Epithelial cell of prostate (primary cell): ENCODE measurements at regions not wholly inside any gene's neighbourhood (a gene's known extent, or its start where the extent isn't known, plus 50 kb on each side); places are given as distances from the start of the nearest gene placed in this dataset.
"Not testable (repeated sequence)": the region's sequence is repeated elsewhere in the genome, so short reads cannot be mapped to it uniquely, and the experiment has no call there.

ENCODE experiments used
- DNase-seq: peaks from one replicate; pipeline ENCODE4 v3.0.0-alpha.2; 2011; ENCODE audit warnings: low read depth, low spot score
- H3K27ac ChIP-seq: fragments of 450-650 bp; 2 replicates; pipeline ENCODE4 v1.5.1; 2017; ENCODE audit warnings: mild to moderate bottlenecking

DNA sequence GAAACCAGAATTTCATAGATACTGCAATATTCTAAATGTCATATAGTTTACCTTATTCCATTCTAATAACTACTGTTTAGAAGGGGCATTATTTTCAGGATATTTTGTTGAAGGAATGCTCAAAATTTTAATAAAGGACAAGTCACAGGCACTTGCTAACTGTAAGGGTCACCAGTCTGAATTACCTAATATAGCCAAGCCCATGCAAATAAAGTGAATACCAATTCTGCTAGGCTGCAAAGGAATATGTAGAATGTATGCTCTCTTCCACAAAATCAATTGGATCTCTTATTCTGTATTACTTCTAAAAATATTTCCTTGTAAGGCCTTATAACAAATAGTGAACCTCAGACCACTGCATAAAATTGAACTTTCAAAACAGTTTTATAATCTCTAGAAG is 52.3 kb upstream of the FAT4 start:
- H3K27ac ChIP-seq: no peak overlapping the region
- no peak for DNase-seq

DNA sequence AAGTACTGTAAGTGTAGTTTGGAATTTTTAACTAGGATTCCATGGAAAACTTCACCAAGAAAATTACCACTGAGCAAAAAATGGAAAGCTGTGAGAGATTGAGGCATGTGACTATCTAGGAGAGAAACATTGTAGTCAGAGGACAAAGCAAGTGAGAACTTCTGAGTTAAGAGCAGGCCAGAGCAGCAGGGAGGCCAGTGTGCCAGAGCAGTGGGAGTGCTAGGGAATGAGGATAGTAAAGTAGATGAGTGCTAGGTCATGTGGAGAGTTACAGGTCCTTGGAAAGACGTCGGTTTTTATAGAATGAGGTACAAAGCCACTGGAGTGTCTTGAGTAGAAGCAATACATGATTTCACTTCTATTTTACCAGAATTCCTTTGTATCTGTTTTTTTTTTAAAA is 52.7 kb upstream of the FAT4 start:
- no peak for DNase-seq

DNA sequence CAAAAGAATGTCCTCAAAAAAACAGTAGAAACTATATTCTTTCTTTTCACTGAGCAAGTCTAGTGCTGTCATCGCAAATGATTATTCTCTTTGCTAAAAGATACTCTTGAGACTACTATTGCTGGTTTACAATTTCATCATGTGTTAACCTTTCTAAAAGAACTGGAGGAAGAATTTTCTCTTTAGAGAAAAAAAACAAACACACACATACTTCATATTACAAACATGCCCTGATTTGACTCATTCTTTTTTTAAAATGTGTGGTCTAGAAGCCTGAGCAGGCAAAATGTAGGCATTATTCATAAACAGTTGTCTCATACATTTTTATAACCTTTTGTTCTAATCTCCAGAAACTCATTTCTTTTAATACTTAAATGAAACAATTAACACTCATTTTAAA is 60.6 kb upstream of the FAT4 start:
- DNase-seq: no peak
- H3K27ac ChIP-seq: peak overlapping the region; percentile 3

More for the DNA sequence above, 52.7 kb upstream of the FAT4 start:
- H3K27ac ChIP-seq: no peak overlapping the region

DNA sequence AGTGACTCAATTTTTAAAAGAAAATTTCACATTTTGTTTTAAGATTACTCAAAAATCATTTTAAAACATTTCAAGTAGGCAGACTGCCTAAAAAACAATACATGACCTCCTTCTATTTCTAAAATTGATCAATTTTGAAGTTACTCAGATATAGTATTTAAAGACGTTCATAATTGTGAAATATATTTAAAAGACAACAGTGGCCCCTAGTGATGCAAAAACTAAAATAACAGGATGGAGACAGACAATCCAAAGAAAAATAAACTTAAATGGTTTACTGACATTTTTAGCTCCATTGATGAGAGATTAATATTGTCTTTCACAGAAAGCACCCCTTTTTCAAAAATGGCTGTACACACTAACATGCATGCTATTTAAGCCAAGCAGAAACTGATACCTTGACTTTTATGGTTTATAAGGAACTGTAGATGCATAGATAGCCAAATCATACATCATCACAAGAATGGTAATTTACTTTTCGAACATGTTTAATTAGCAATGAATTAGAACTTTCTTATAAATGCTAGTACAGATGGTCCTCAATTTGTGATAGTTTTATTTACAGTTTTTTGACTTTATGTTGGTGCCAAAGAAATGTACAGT is 69.8 kb upstream of the FAT4 start:
- no peak for DNase-seq
- H3K27ac ChIP-seq: no peak overlapping the region

DNA sequence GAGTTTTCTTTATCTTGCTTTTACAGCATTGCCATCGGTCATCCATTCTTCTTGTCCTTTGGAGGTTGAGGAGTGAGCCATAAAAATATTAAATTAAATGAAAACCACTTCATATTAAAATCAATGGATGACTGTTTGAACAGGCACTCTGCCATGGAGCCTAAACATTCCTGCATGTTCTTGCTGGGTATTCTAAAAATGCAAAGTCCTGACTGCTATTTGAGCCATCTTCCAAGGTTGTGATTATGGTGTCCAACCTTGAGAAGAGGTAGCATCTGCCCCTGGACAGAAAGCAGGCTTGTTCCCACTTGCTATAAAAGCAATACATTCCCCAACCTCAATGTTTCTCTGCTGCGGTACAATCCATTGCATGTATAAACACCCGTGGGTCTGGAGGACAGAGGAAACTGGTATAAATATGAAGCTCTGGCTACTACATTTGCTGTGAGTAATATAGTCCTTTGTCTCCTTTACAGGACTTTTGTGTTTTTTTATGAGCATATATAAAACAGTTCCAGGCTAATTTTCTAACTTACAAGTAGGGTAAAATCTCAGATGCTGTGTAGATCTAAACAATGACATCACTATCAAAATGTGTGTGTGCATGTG is 70.9 kb upstream of the FAT4 start:
- DNase-seq: no peak
- H3K27ac ChIP-seq: peak overlapping the region; percentile 7

DNA sequence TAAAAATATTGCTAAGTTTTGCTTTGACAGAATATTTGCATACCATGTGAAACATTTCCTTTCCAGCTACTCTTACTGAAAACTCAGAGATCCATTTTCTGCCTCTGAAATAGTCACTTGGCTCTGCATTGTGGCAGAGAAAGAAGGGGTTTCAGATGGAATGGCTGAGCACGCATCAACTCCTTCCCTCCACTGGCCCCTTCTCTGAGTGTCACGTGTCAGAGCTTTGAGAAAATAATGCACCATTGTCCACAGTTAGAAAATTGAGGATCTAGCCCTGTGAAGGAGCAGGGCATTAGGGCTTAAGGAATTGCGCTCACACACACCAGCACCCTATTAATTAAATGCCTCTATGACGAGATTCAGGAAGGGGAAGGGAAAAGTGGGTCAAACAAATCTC is 78.8 kb upstream of the FAT4 start:
- no peak overlapping the region for H3K27ac ChIP-seq
- DNase-seq: no peak

DNA sequence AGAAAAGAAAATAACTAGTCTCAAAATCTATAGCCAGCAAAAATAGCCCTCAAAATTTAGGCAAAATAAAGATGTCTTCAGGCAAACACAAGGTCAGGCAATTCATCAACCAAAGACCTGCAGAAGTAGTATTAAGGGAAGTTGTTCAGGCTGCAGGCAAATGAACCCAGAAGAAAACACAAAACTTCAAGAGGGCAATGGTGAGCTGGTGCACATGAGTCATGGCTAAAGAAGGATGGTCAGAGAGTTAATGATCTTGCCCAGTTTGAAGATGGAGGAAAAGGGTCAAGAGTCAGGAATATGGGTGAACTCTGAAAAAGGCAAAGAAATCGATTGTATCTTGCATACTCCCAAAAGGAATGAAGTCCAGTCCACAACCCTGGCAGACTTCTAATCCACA is 83.1 kb upstream of the FAT4 start:
- no peak for DNase-seq
- no peak overlapping the region for H3K27ac ChIP-seq

DNA sequence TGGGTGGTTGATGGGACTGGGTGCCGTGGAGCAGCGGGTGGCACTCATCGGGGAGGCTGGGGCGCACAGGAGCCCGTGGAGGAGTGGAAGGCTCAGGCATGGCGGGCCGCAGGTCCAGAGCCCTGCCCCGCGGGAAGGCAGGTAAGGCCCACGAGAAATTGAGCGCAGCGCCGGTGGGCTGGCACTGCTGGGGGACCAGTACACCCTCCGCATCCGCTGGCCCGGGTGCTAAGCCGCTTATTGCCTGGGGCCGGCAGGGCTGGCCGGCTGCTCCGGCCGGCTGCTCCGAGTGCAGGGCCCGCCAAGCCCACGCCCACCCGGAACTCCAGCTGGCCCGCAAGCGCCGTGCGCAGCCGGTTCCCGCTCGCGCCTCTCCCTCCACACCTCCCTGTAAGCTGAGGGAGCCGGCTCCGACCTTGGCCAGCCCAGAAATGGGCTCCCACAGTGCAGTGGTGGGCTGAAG is 85.1 kb upstream of the FAT4 start:
- H3K27ac ChIP-seq: no peak overlapping the region
- no peak for DNase-seq

DNA sequence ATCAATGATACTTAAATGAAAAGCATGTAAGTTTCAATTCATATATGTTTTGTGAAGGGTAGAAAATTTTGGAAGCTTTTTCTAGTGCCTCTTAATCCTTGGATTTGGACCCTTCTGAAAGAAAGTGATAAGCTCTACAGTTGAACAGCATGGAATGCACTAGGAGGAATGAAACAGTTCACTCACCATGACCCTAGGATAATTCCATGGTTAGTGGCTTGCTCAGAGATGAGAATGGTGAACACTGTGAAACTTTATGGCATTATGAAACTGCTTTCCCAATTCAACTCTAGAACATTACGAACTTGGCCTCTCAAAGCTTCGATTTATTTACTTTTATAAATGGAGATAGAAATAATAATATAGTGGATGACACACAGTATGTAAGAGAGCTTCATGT is 88.9 kb upstream of the FAT4 start:
- no peak overlapping the region for H3K27ac ChIP-seq
- no peak for DNase-seq

DNA sequence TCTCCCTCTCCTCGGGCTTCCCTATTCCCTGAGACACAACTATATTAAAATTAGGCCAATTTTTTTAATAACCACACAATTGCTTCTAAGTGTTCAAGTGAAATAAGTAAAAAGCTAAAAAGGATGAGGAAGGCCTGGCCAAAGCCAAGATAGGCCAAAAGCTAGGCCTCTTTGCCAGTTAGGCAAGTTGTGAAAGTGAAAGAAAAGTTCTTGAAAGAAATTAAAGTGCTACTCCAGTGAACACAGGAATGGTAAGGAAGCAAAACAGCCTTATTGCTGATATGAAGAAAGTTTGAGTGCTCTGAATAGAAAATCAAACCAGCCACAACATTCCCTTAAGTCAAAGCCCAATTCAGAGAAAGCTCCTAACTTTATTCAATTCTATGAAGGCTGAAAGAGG is 114.2 kb upstream of the FAT4 start:
- no peak overlapping the region for H3K27ac ChIP-seq
- no peak for DNase-seq

DNA sequence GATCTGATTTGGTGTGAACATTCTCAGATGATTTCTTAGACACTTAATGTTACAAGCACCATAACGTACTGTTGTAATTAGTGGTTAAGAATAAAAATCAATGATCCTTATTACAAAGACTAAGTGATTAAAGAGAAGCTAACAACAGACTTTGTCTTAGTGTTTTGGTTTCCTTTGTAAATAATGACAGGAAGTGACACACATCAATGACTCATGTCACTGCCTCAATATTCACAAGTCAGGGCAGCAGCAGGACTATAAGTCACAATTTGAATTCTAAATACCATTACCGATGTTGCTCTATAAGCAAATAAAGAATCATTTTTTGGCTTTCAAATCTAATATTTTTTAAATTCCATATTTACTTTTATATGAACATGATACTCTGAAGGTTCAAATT is 115.8 kb upstream of the FAT4 start:
- peak overlapping the region; percentile 64 for H3K27ac ChIP-seq

DNA sequence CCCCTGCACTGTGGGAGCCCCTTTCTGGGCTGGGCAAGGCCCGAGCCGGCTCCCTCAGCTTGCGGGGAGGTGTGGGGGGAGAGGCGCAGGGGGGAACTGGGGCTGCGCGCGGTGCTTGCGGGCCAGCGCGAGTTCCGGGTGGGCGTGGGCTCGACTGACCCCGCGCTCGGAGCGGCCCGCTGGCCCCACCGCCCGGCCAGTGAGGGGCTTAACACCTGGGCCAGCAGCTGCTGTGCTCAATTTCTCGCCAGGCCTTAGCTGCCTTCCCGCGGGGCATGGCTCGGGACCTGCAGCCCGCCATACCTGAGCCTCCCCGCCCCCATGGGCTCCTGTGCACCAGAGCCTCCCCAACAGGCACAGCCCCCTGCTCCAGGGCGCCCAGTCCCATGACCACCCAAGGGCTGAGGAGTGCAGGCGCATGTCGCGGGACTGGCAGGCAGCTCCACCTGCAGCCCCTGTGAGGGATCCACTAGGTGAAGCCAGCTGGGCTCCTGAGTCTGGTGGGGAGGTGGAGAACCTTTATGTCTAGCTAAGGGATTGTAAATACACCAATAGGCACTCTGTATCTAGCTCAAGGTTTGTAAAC is 122.8 kb upstream of the FAT4 start:
- H3K27ac ChIP-seq: peak overlapping the region; percentile 65
- not testable (repeated sequence) for DNase-seq

More for the DNA sequence above, 115.8 kb upstream of the FAT4 start:
- DNase-seq: peak; percentile 37

DNA sequence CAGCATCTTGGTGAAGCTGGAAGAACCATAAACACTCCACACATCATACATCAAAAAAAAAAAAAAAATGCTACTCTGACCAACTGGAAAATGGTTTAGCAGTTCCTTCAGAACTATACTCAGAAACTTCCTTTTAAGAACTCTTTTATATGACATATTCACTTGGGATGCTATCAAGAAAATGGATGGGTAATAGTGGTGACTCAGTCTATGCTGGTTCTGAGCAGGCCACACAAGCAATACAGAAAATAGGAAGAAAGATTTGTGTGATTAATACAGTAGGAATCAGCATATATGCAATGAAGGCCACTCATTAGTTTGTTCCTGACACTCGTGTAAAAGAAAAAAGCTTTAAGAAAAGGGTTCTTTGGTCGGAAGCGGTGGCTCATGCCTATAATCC is 123.5 kb upstream of the FAT4 start:
- DNase-seq: peak; percentile 51
- H3K27ac ChIP-seq: peak overlapping the region; percentile 65

DNA sequence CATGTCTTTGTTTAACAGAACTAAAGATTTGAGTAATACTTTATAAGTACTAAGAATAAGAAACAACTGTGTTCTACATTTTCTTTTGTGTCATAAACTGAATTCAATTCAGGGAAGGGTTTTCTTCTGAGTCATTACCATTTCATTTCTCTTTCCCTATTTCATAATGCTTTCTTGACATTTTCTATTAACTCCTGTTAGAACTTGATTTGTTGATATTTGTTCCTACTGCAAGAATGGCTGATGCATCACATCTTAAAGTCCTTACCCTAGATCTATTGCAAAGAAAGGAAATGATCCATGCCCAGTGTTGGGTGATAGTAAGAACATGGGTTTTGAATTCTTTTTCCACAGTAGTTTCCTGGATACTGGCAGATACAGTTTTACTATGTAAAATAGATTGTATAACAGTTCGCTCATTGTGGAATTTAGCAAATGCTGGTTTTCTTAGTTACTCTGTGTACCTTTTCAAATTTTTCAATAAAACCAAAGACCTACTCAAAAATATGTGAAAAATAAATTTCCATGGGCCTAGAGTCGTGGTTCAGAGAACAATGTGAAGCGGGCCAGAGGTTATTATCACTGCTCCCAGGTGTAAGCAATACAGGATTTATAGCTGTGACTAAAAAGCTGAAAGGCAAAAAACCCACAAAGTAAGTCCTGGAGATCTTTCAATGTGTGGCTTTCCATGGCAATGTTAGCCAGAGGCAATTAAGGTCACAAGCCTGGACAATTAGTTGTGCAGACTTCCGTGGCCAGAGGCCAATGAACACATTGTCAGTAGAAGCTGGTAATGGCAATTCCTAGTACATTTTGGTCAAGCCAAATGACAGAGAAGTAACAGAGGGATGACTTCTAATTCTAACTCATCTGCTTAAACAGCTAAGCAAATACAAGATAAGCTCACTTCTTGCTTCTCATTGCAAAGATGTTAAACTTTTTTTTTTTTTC is 127.3 kb upstream of the FAT4 start:
- peak overlapping the region; percentile 97 for H3K27ac ChIP-seq
- peak; percentile 84 for DNase-seq

DNA sequence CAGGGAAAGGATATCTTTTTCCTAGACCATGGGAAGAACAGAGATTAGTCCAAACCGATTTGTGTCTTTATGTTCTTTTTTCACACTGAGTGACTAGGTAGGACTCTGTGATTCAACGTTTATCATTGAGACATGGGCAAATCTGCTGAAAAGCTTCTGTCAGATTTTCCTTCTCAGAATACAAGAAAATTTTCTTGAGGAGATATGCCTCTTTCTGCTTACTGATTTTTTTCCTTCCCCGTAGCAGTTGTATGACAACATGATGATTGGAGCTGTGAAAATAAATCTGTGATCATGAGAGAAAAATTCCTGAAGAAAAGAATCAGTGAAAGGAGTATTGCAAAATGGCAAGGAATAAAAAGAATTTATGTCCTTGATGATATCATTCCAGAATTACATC is 130.6 kb upstream of the FAT4 start:
- no peak for DNase-seq

DNA sequence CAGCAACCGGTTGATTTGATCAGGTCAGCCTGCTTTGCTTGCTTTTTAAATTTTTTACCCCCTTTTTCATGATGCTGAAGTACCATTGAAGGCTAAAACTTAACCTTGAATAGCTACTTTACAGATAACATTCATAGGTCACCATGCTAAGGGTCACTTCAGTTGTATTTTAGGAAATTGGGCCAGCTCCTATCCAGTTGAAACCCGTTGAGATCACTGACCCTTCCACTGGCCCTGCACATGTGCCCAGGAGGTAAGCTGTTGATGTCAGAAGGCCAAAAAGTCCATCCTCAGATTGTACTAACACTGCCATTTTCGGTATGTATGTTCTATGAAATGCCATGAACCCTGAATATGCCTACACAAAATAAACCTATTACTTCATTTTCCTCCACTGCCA is 133.0 kb upstream of the FAT4 start:
- DNase-seq: no peak

More for the DNA sequence above, 130.6 kb upstream of the FAT4 start:
- peak overlapping the region; percentile 49 for H3K27ac ChIP-seq

DNA sequence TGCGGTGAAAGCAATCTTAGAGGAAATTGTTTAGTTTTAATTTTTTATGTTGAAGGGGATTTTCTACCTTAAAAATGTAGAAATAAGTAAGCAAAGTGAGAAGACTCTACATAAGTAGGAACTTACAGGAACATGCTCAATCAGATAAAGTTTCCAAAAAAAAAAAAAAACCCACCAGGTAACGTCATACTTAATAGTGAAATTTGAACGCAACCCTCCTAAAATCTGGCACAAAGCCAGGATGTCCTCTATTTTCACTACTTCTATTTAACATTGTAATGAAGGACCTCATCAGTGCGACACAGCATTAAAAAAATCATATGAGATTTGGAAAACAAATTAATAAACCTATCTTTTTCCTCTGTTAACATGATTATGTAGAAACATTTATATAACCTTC is 135.0 kb upstream of the FAT4 start:
- no peak for DNase-seq
- no peak overlapping the region for H3K27ac ChIP-seq

More for the DNA sequence above, 133.0 kb upstream of the FAT4 start:
- H3K27ac ChIP-seq: no peak overlapping the region

DNA sequence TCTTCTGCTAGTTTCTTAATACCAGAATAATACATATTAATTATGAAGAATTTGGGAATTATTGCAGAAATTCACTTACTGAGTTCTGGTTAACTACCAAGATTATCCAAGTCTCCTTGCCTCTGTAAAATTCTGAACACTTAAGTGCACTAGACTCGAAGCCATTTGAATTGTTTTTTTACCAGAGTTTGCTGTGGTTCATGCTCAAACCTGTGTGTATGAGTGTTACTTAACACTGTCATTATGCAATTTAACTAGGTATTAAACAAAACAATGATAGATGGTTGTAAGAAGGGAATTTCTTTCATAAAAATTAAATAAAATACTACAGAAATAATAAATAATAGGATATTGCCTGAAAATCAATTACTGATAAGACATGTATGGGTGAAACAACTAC is 145.6 kb upstream of the FAT4 start:
- no peak overlapping the region for H3K27ac ChIP-seq

DNA sequence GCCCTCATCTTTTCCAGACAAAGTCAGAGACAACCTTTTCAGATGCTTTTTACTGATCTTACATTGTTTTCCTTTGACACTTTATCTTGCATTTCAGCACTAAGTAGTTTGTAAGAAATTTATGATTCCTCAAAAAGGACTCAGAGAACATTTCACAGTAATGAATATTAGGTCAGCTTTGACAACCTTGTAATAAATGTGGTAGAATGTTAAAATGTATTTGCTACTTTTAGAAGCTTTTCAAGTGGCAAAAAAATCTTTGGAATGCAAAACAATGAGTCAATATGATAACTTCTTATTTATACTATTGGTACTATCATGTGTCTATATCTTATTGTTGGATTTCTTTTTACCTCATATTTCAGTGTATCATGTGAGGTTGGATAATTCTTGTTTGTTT is 146.2 kb upstream of the FAT4 start:
- no peak for DNase-seq
- no peak overlapping the region for H3K27ac ChIP-seq

More for the DNA sequence above, 145.6 kb upstream of the FAT4 start:
- DNase-seq: no peak

DNA sequence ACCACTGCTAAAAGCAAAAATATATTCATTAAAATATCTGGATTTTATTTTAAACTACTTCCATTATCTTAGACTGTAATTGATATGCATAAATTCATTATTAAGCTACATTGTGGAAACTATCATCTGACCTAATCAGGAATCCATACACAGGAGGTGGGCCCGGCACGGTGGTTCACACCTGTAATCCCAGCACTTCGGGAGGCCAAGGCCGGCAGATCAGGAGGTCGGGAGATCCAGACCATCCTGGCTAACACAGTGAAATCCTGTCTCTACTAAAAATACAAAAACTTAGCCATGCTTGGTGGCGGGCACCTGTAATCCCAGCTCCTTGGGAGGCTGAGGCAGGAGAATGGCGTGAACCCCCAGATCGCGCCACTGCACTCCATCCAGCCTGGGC is 148.7 kb upstream of the FAT4 start:
- not testable (repeated sequence) for H3K27ac ChIP-seq, DNase-seq

DNA sequence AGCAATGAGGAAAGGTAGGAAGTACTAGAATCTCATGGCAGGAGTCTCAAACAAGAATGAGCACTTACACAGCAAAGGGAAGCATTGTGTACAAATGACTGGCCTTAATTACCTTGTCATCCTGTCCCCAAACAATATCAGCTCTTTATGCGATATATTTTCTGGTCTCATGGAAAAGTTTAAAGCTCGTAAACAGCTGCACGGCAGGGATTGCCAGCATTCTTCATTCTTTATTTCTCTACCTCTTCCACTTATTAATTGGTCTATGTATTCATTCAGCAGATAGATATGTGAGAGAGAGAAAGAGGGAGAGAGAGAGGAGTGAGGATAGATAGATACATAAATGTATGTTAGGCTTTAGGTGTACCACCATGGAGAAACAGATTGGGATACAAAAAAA is 155.8 kb upstream of the FAT4 start:
- no peak for DNase-seq
- H3K27ac ChIP-seq: no peak overlapping the region
